MM.1S (cell line): ENCODE measurements at regions not wholly inside any gene's neighbourhood (a gene's known extent, or its start where the extent isn't known, plus 50 kb on each side); places are given as distances from the start of the nearest gene placed in this dataset.

Experiments
- CTCF ChIP-seq: fragments of 300-600 bp; sonication (generic); IDR thresholded peaks from 2 replicates; pipeline ENCODE4 v1.5.1; 2016; ENCODE audit warnings: antibody characterized with exemption, low read length, mixed read lengths
- EZH2 ChIP-seq: fragments of 300-600 bp; sonication (generic); optimal IDR thresholded peaks from 2 replicates; pipeline ENCODE3; 2017; ENCODE audit warnings: low read depth, mild to moderate bottlenecking, antibody characterized with exemption, low read length, mixed read lengths
- EZH2phosphoT487 ChIP-seq: fragments of 300-600 bp; sonication (generic); IDR thresholded peaks from 2 replicates; pipeline ENCODE4 v1.6.1; 2018; ENCODE audit warnings: antibody characterized with exemption, low read length

- TF ChIP-seq CTCF (no peak), EZH2 (no peak), EZH2phosphoT487 (no peak)
Observed at GRCh38 chr10:33412653-33413361, 78.3 kb upstream of the NRP1 start.
